GM12865 (cell line): ENCODE measurements at regions not wholly inside any gene's neighbourhood (a gene's known extent, or its start where the extent isn't known, plus 50 kb on each side); places are given as distances from the start of the nearest gene placed in this dataset.
"Not testable (repeated sequence)": the region's sequence is repeated elsewhere in the genome, so short reads cannot be mapped to it uniquely, and the experiment has no call there.

ENCODE experiments used
- DNase-seq: peaks from one replicate; pipeline ENCODE4 v3.0.0; 2010; ENCODE audit warnings: low read depth
- H3K4me3 ChIP-seq: 2 replicates; pipeline ENCODE4 v1.5.1; 2011; ENCODE audit warnings: mild to moderate bottlenecking, low read depth, low read length, control low read depth

DNA sequence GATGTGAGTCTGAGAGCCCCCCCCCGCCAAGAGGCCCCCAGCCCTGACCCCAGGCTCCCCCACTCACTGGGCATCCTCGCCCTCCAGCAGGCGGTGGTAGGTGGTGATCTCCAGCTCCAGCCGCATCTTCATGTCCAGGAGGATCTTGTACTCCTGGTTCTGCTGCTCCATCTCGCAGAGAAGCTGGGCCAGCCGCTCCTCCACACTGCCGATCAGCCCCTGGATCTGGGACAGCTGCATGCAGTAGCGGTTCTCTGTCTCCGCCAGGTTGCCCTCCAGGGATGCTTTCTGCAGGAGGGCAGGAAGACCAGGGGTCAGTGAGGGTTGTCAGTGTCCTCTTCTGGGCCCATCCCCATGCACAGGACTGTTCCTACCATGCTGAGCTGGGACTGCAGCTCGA lies 130.0 kb downstream of the TNFRSF13B start:
- DNase-seq, H3K4me3 ChIP-seq: not testable (repeated sequence)

DNA sequence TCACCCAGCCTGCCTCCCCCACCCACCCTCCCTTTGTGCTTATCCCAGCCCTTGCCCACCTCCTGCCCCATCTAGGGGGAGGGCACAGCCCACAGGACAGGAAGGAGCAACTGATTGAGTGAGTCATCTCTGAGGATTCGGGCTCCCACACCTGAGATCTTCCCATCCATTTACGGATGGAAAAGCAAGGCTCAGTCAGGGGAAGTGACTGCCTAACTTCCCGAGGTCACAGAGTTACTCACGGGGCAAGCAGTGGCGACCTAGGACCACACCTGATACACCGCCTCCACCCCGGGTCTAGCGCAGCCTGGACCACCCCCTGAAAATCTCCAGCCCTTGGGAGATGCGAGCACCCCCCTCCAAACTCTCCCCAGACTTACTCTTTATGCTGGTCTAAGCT lies 131.7 kb downstream of the TNFRSF13B start:
- H3K4me3 ChIP-seq, DNase-seq: not testable (repeated sequence)

DNA sequence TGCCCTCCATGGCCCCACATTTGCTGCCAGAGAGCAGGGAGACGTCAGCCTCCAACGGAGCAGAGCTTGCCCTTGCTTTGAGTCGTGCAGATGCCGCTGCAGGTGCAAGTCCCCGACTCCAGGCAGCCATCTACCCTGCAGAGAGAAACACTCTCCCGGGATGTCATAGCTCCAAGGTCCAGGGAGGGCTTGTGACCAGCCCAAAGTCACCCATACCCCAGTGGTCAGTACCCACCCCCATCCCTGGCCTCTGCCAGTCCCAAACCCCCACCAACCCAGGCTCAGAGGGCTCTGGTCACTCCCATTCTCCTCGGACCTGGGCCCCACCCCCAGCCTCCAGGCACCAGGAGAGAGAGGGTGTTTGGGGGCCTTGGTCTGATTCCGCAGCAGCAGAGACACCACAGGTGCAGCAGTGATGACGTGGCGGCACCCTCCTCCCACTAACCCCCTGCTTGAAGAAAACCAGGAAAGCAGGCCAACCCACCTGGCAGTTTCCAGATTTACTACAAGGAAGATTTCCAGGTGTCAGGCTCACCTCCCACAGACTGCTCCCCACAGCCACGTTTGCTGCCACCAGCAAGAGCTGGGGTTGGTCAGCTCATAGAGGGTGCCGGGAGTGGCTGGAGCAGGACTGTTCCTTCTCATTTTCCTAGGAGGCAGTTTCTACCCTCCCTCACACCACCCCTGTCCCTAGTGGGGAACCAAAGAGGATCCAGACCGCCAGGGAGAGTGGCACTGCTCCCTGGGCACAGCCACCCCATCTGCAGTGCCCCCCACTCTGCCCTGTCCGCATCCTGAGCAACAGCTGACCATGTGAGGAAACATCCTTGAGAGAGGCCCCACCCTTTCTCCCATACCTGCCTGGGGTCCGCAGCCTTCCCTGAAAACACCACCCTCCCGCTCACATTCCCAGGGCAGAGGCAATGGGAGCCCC lies 132.4 kb downstream of the TNFRSF13B start:
- not testable (repeated sequence) for H3K4me3 ChIP-seq, DNase-seq

DNA sequence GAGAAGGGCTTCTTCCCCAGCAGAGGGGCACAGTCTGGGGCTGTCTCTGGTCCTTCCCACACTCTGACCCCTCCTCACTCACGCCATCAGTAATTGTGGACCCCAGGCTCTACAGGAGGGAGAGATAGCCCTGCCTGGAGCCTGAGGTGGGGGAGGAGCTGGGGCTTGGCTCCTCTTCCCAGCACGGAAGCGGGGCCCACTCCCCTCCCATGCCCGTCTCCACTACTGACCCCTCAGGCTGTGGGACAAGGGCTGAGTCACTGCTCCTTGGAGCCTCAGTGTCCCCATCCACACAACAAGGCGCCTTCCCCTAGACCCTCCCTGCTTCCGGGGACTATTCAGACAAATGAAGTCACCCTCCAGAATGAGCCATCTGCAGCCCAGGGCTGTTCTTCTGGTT lies 133.1 kb downstream of the TNFRSF13B start:
- not testable (repeated sequence) for DNase-seq, H3K4me3 ChIP-seq

DNA sequence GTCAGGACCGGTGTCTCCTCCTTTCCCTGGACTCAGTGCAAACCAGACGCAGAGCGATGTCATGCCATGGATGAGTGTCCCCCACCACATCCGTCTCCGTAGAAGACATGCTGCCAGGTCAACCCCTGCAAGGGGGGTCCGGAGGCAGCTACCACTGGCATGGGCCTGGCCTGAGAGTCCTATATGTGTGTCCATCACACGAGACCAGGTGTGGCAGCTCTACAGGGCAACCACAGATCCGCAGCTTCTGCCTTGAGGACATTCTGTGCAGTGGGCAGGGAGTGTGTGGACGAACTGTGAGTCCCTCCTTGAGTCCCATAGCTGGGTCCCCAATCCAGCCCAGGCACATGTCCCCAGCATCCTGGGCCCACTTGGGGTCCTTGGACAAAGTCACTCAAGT lies 133.6 kb downstream of the TNFRSF13B start:
- not testable (repeated sequence) for DNase-seq, H3K4me3 ChIP-seq

DNA sequence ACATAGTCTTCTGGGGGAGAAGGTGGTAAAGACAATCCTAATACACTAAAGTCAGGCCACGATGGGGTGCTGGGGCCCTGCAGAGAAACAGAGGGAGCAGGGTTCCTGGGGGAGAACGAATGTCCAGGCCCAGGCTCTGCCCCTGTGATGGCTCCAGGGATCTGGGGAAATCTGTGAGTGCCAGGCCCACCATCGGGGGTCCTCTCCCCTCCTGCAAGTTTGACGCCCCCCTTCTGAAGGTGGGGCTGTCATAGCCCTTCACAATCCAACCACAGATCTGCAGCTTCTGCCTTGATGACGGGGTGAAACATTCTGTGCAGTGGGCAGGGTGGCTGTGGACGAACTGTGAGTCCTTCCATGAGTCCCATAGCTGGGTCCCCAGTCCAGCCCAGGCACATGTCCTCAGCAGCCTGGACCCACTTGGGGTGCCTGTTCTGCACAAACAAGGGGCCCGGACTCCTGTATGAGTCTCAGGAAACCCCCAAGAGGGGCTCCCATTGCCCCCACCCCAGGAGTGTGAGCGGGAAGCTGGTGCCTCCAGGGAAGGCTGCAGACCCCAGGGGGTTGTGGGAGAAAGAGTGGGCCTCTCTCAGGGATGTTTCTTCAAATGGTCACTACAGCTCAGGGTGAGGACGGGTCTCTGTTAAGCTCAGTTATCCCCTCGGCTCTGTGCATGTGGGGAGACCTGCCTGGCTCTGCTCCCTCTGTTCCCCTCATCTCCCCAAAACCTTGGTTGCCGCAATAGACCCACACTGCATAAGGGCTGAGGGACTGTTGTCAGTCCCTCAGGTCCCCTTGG lies 134.3 kb downstream of the TNFRSF13B start:
- not testable (repeated sequence) for H3K4me3 ChIP-seq, DNase-seq

DNA sequence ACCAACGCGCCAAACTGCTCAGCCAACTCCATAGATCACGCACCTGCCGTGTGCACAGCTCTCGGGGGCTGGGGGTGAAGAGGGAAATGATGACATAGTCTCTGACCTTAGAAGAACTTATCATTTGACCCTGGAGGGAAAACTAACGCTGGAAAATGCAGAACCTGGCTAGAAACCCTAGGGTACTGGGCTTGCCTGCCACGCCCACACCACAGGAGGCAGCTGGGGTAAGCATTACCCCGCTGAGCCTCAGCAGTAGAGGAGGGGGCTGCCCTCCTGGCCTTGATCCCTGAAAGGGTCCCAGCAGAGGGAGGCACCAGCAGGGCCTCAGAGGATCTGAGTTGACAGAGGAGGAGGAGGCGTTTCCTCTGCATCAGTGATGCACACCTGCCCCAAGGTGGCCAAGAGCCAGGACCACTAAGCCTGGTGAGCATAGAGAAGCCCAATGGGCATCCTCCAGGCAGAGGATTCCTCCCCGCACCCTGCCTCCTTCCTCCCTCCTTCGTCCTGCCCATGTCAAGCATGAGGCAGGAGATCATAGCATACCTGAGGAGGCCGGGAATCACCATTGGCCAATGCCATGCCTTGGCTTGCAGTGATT lies 135.5 kb downstream of the TNFRSF13B start:
- not testable (repeated sequence) for H3K4me3 ChIP-seq, DNase-seq

DNA sequence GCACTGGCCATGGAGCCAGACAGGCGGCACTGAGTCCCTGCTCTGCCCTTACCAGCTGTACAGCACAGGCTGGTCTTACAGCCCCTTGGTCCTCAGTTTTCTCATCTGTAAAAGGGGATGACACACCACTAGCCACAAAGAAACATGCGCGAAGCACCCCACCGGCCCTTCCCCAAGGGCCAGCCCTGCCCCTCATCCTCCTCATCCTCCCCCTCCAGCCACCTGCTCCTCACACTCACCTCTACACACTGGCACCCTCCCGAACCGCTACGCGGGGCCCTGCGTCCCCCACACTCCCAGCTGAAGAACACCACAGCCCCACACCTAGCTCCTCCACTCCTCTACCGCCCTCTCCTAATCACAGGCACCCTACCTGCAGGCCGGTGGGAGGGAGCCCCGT lies 138.4 kb downstream of the TNFRSF13B start:
- not testable (repeated sequence) for H3K4me3 ChIP-seq, DNase-seq

DNA sequence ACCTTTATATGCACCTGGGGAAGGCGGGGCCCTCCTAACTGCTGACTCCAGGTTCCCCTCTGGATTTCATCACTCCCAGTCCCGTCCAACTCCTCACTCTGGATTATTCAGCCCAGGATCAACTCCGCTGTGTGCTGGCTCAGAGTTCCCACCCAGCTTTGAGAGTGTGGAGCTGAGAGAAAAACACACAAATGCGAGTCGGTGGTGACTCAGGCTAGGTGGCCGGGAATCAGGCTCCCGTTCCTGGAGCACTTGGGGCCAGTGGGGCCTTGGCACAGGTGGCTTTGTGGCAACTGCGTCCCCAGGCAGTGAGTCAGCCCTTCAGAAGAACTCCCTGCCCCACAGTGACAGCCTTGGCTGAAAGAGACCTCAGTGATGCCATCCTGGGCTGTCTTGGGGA lies 139.1 kb downstream of the TNFRSF13B start:
- DNase-seq, H3K4me3 ChIP-seq: not testable (repeated sequence)

DNA sequence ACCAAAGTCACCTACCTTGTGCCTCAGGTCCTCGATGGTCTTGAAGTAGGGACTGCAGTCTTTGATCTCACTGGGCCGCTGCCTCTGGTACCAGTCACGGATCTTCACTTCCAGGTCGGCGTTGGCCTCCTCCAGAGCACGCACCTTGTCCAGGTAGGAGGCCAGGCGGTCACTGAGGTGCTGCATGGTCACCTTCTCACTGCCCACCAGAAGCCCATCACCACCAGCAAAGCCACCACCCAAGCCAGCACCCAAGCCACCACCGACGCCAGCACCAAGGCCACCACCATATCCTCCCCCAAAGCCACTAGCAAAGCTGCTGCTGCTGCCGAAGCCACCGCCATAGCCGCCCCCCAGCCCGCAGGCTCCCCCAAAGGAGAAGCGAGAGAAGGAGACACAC lies 139.7 kb downstream of the TNFRSF13B start:
- H3K4me3 ChIP-seq, DNase-seq: not testable (repeated sequence)

DNA sequence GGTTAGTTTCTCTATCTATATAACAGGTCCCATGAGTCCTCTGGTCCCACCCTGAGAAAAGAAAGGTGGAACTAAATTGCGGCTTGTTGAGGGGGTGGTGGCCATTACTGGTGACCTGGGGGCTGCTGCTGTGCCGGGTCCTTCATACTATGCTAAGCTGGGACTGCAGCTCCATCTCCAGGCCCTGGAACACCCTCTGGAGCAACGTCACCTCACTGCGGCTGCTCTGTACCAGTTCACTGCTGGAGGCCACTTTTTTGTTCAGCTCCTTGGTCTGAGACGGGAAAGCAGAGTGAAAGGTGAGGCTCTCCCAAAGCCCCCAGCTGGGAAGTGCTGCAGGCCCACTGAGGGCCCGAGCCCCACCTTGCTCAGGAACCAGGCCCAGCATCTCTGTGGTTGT lies 140.7 kb downstream of the CCDC144A start:
- not testable (repeated sequence) for H3K4me3 ChIP-seq, DNase-seq

DNA sequence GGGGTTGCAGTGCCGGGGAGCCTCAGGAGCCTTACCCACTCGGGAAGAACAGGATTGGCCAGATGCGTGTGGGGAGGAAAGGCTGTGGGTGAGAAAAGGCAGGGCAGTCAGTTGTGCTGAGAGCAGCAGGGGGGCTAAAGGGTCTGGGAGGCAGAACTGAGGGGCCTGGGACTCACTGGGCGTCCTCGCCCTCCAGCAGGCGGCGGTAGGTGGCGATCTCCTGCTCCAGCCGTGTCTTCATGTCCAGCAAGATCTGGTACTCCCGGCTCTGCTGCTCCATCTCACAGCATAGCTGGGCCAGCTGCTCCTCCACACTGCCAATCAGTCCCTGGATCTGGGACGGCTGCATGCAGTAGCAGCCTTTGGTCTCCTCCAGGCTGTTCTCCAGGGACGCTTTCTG lies 140.2 kb downstream of the CCDC144A start:
- not testable (repeated sequence) for H3K4me3 ChIP-seq, DNase-seq
